Panc1 (cell line): ENCODE measurements at regions not wholly inside any gene's neighbourhood (a gene's known extent, or its start where the extent isn't known, plus 50 kb on each side); places are given as distances from the start of the nearest gene placed in this dataset.
"Not testable (repeated sequence)": the region's sequence is repeated elsewhere in the genome, so short reads cannot be mapped to it uniquely, and the experiment has no call there.

ENCODE experiments used
- ATAC-seq: fragments of 200-7000 bp; cut with Tn5 transposase; 2 replicates; pipeline ENCODE4 v1.9.1; 2020; ENCODE audit warnings: mild to moderate bottlenecking, moderate library complexity
- BruUV-seq: library from RNA; stranded (reverse); fragments of 400-500 nt; replicated peaks from 2 replicates; lab custom pipeline; 2021; lab: Mats Ljungman, UMichigan
- CTCF ChIA-PET: fragments of 300-600 bp; sonication (Branson Sonifier 250); formaldehyde crosslinking; loops from one replicate; lab custom pipeline; 2022; ENCODE audit warnings: antibody characterized with exemption; lab: Charles Lee
- POLR2A ChIA-PET: fragments of 300-600 bp; sonication (Branson Sonifier 250); formaldehyde crosslinking; loops from one replicate; lab custom pipeline; 2022; ENCODE audit warnings: antibody characterized with exemption; lab: Charles Lee
- DNase-seq: peaks from one replicate; pipeline ENCODE4 v3.0.0-alpha.2; 2010; ENCODE audit warnings: low read depth, low spot score
- H3K27ac ChIP-seq: 2 replicates; pipeline ENCODE4 v1.5.1; 2011; ENCODE audit warnings: mild to moderate bottlenecking, low read length, inconsistent platforms
- H3K27me3 ChIP-seq: fragments of 200-500 bp; sonication (Bioruptor generic); 2 replicates; pipeline ENCODE4 v1.6.0; 2014; ENCODE audit warnings: low read length, inconsistent platforms; ENCODE audit not compliant: control insufficient read depth, insufficient read depth
- H3K36me3 ChIP-seq: fragments of 200-500 bp; sonication (Bioruptor generic); 2 replicates; pipeline ENCODE4 v1.5.1; 2014; ENCODE audit warnings: inconsistent platforms, mild to moderate bottlenecking, low read length, moderate library complexity; ENCODE audit not compliant: control insufficient read depth, insufficient read depth
- H3K4me1 ChIP-seq: 2 replicates; pipeline ENCODE4 v1.5.1; 2011; ENCODE audit warnings: inconsistent platforms, mild to moderate bottlenecking, low read length, moderate library complexity; ENCODE audit not compliant: control insufficient read depth, insufficient read depth
- H3K4me3 ChIP-seq, 2 experiments: 2 replicates each; pipeline ENCODE4 v1.5.1; 2011 to 2012; ENCODE audit warnings: low read depth in 2 of 2, low read length in 2 of 2, mild to moderate bottlenecking in 2 of 2, inconsistent platforms in 1 of 2, moderate library complexity in 1 of 2
- H3K9me3 ChIP-seq: fragments of 200-500 bp; sonication (Bioruptor generic); 2 replicates; pipeline ENCODE4 v1.5.1; 2014; ENCODE audit warnings: low read depth, mild to moderate bottlenecking, inconsistent platforms, low read length, moderate library complexity; ENCODE audit not compliant: control insufficient read depth, insufficient read depth
- CTCF ChIP-seq: fragments of 450-650 bp; IDR thresholded peaks from 2 replicates; pipeline ENCODE4 v1.5.1; 2017; ENCODE audit warnings: mild to moderate bottlenecking
- POLR2AphosphoS5 ChIP-seq: IDR thresholded peaks from 2 replicates; pipeline ENCODE4 v1.6.1; 2012; ENCODE audit warnings: mild to moderate bottlenecking, low read depth, low read length, moderate library complexity
- REST ChIP-seq, 2 experiments: IDR thresholded peaks; 2 replicates each; pipeline ENCODE4 v1.6.1; 2011 to 2012; ENCODE audit warnings: low read depth in 2 of 2, control low read depth in 1 of 2, low read length in 1 of 2, mild to moderate bottlenecking in 1 of 2, moderate library complexity in 1 of 2; ENCODE audit not compliant: insufficient read depth in 1 of 2
- SIN3A ChIP-seq: IDR thresholded peaks from 2 replicates; pipeline ENCODE4 v1.6.1; 2012; ENCODE audit warnings: low read depth, mild to moderate bottlenecking, low read length, moderate library complexity, borderline replicate concordance; ENCODE audit not compliant: insufficient read depth
- TCF7L2 ChIP-seq: IDR thresholded peaks from 2 replicates; pipeline ENCODE4 v1.6.1; 2011; ENCODE audit warnings: mild to moderate bottlenecking, low read depth, low read length, inconsistent platforms
- in situ Hi-C: cut with HindIII; loops from 2 replicates; pipeline ENCODE4 v1.10.0; 2016; ENCODE audit warnings: low sequenced_read_pairs, low pct_unique_long_range_greater_than_20kb
- intact Hi-C: fragments of 100-400 bp; cut with micrococcal nuclease; formaldehyde crosslinking; loops from one replicate; pipeline ENCODE4 v1.10.0; 2022; ENCODE audit not compliant: unreplicated experiment

GRCh38 chr19:23536341-23536740 is 141.1 kb upstream of the ZNF91 start:
- not testable (repeated sequence) for BruUV-seq

GRCh38 chr19:23535901-23536300 is 140.6 kb upstream of the ZNF91 start:
- CTCF ChIA-PET, POLR2A ChIA-PET, H3K4me3 ChIP-seq, intact Hi-C loops, H3K4me1 ChIP-seq, ATAC-seq, H3K36me3 ChIP-seq, H3K9me3 ChIP-seq, H3K27me3 ChIP-seq, DNase-seq, H3K27ac ChIP-seq, in situ Hi-C loops, BruUV-seq: not testable (repeated sequence)

More at GRCh38 chr19:23536341-23536740, 141.1 kb upstream of the ZNF91 start:
- H3K27me3 ChIP-seq, CTCF ChIA-PET, H3K27ac ChIP-seq, H3K9me3 ChIP-seq, H3K4me3 ChIP-seq, POLR2A ChIA-PET, ATAC-seq, intact Hi-C loops, in situ Hi-C loops, H3K36me3 ChIP-seq, H3K4me1 ChIP-seq, DNase-seq: not testable (repeated sequence)

- not testable (repeated sequence) for BruUV-seq, H3K9me3 ChIP-seq
Observed at GRCh38 chr19:23533441-23533840, 138.2 kb upstream of the ZNF91 start.

GRCh38 chr19:23531976-23532375 is 136.7 kb upstream of the ZNF91 start:
- Histone ChIP-seq H3K4me1 (no peaks in the 10 kb centered on the region), H3K27ac (no peak overlapping the region), H3K9me3 (no peaks in the 10 kb centered on the region), H3K4me3 (no peak overlapping the region), H3K27me3 (no peaks in the 10 kb centered on the region), H3K36me3 (no peaks in the 10 kb centered on the region)
- BruUV-seq: no TSS peak
- in situ Hi-C loops: no loop called here
- intact Hi-C loops: no loop called here
- POLR2A ChIA-PET: no interaction called here
- CTCF ChIA-PET: no interaction called here
- ATAC-seq: no peak
- TF ChIP-seq TCF7L2 (no peak), CTCF (no peak), SIN3A (no peak), POLR2AphosphoS5 (no peak), REST (IDR thresholded peaks at IDR 0.05; ENCODE audit: insufficient read depth in 1 of 2, low read depth in 2 of 2, low read length in 1 of 2) (no peak)
- DNase-seq: no peak

More at GRCh38 chr19:23533441-23533840, 138.2 kb upstream of the ZNF91 start:
- POLR2A ChIA-PET, H3K4me3 ChIP-seq, CTCF ChIA-PET, H3K36me3 ChIP-seq, in situ Hi-C loops, H3K4me1 ChIP-seq, ATAC-seq, H3K27me3 ChIP-seq, DNase-seq, H3K27ac ChIP-seq, intact Hi-C loops: not testable (repeated sequence)
